Peyer's patch (tissue), 4 donors: ENCODE measurements at regions not wholly inside any gene's neighbourhood (a gene's known extent, or its start where the extent isn't known, plus 50 kb on each side); places are given as distances from the start of the nearest gene placed in this dataset.
"Not testable (repeated sequence)": the region's sequence is repeated elsewhere in the genome, so short reads cannot be mapped to it uniquely, and the experiment has no call there.

Source experiments
- DNase-seq, 3 donors: peaks; one replicate each; pipeline ENCODE4 v3.0.0-alpha.2; 2017 to 2019
- H3K27ac ChIP-seq, 4 donors: fragments of 200-600 bp; sonication (generic); one replicate each; pipeline ENCODE4 v1.5.1; 2016 to 2019
- H3K27me3 ChIP-seq, 2 donors: fragments of 200-600 bp; sonication (generic); one replicate each; pipeline ENCODE4 v1.5.1; 2019
- H3K36me3 ChIP-seq, 3 donors: fragments of 200-600 bp; sonication (generic); one replicate each; pipeline ENCODE4 v1.5.1; 2016 to 2019
- H3K4me1 ChIP-seq, 4 donors: fragments of 200-600 bp; sonication (generic); one replicate each; pipeline ENCODE4 v1.5.1; 2016 to 2019
- H3K4me3 ChIP-seq, 4 donors: fragments of 200-600 bp; sonication (generic); 1 replicate in 3 of 4; 2 replicates in 1 of 4; pipeline ENCODE4 v1.5.1; 2016 to 2019; ENCODE audit warnings: mild to moderate bottlenecking in 1 of 4
- H3K9me3 ChIP-seq, 4 donors: fragments of 200-600 bp; sonication (generic); one replicate each; pipeline ENCODE4 v1.5.1; 2016 to 2019; ENCODE audit warnings: mild to moderate bottlenecking in 1 of 4
- TF ChIP-seq, protein P1 (sequence below), 6 experiments: fragments of 450-650 bp in 4 of 6; fragments of 200-600 bp in 2 of 6; sonication (generic) in 1 of 6; IDR thresholded peaks; one replicate each; pipeline ENCODE4 v1.5.1; 2017 to 2019; ENCODE audit warnings: antibody characterized with exemption in 6 of 6, mild to moderate bottlenecking in 3 of 6, moderate library complexity in 1 of 6

DNA sequence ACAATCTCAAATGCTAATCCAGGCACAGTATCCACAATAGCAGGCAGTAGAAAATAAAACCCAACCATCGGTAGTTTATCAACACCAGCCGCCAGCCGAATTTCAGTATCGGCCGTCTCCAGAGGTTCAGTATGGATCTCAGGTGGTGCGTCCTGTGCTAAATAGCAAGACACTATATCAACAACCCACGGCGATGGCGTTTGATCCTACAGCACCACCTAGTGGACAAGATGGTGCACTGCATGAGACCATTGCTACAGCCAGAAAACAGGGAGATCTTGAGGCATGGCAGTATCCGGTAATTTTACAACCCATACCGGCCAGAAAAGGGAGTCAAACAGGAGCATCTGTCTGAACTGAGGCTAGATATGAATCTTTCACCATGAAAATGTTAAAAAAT, 112.0 kb upstream of the FRG2C start:
- not testable (repeated sequence) for H3K36me3 ChIP-seq, H3K27me3 ChIP-seq, H3K9me3 ChIP-seq, H3K27ac ChIP-seq, DNase-seq, H3K4me1 ChIP-seq, H3K4me3 ChIP-seq
- TF ChIP-seq, protein P1, sequence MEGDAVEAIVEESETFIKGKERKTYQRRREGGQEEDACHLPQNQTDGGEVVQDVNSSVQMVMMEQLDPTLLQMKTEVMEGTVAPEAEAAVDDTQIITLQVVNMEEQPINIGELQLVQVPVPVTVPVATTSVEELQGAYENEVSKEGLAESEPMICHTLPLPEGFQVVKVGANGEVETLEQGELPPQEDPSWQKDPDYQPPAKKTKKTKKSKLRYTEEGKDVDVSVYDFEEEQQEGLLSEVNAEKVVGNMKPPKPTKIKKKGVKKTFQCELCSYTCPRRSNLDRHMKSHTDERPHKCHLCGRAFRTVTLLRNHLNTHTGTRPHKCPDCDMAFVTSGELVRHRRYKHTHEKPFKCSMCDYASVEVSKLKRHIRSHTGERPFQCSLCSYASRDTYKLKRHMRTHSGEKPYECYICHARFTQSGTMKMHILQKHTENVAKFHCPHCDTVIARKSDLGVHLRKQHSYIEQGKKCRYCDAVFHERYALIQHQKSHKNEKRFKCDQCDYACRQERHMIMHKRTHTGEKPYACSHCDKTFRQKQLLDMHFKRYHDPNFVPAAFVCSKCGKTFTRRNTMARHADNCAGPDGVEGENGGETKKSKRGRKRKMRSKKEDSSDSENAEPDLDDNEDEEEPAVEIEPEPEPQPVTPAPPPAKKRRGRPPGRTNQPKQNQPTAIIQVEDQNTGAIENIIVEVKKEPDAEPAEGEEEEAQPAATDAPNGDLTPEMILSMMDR (IDR thresholded peaks at IDR 0.05), result peak in 2 of 6 experiments; percentile 47 to 69

DNA sequence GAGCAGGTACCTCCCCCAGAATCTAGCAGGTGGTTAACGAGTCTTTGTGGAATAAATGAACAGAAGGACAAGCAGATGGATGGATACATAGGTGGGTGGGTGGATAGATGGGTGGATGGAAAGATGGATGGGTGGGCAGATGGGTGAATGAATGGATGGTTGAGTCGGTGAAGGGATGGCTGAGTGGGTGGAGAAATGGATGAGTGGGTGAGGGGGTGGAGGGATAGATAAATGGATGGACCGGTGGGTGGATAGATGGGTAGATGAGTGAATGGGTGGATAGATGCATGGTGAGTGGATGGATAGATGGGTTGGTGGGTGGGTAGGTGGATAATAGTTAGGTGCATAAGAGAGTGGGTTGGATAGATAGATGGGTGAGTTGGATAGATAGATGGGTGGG, 99.7 kb upstream of the FRG2C start:
- H3K4me1 ChIP-seq, DNase-seq, H3K9me3 ChIP-seq, H3K36me3 ChIP-seq, H3K27me3 ChIP-seq, H3K27ac ChIP-seq, H3K4me3 ChIP-seq: not testable (repeated sequence)

DNA sequence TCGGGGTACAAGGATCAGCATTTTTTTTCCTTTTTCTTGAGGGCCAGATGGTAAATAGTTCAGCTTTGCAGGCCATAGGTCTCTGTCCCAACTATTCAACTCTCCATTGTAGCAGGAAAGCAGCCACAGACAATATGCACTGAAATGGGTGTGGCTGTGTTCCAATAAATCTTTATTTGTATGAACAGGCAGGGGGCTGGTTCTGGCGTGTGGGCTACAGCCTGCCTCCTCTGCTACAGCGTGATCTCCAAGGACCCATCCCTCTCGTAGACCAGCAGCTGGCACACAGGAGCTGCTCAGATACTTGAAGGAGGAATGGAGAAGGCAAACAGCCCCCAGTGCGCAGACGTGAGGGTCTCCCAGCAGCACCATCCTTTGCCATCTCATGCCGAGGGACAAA, 91.8 kb upstream of the FRG2C start:
- not testable (repeated sequence) for H3K4me3 ChIP-seq, H3K27me3 ChIP-seq, H3K36me3 ChIP-seq, H3K4me1 ChIP-seq, H3K9me3 ChIP-seq, DNase-seq, H3K27ac ChIP-seq

DNA sequence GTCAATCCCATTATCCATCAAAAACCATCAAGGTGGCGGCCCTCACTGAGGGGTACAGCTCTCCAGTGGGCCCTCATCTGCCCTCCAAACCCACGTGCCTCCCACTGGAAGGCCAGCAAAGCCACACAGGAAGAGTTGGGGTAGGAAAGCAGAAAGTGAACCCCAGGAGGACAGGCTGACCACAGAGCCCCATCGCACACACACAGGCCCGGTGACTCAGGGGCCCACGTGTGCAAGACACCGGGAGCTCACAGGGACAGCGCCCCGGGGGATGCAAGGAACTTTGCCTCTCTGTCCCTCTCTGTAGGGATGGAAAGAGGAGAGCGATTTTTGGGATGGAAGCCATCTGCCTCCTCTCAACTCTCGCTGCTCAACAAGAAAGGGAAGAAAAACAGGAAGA, 85.0 kb upstream of the FRG2C start:
- H3K36me3 ChIP-seq, H3K27ac ChIP-seq, H3K4me3 ChIP-seq, H3K27me3 ChIP-seq, DNase-seq, H3K9me3 ChIP-seq: not testable (repeated sequence)
- H3K4me1 ChIP-seq, result peaks cover 0 to 11% (median 3%) of the 10 kb centered on the region in 4 donors

GRCh38 chr3:75579536-75579935, 84.6 kb upstream of the FRG2C start:
- H3K4me3 ChIP-seq, result peak overlapping the region in 3 of 4 donors; percentile 38 to 61 (median 59)
- H3K9me3 ChIP-seq, H3K36me3 ChIP-seq, H3K27ac ChIP-seq, DNase-seq, H3K27me3 ChIP-seq: not testable (repeated sequence)
- peaks cover 0 to 11% (median 3%) of the 10 kb centered on the region in 4 donors for H3K4me1 ChIP-seq

DNA sequence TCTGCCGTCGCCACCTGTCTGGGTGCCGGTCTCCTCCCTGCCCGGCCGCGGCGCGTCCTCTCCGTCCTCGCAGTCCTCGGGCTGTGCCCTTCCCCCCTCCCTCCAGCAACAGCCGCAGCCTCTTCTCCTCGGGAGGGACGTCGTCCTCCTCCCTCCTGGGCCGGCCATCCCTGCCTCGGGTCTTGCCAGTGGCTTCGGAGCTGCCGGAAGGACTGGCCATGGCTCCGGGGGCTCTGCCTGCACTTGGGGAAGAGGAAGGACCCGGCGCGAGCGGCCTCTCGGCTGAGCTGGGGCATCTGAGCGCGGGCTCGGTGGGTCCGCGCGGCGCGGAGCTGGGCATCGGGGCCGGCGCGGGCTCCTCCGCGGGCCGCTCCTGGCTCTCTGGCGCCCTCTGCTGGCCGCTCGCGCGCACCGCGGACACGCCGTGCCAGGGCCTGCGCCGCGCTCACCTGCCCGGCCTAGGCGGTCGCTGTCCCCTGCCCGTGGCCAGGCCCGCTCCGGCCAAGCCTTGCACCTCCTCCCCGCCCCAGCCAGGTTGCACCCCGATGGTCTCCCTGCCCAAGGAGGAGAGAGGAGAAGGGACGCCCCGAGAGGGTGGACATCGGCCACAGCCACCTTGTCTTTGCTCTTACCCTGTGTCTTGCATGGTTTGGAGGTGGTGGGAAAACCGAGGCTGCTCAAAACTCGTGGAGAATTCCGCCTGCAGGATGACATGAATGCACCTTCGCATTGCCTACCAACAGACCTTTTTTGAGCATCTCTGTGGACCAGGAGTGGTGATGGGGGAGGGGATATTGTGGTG, 83.9 kb upstream of the FRG2C start:
- not testable (repeated sequence) for H3K9me3 ChIP-seq, H3K27ac ChIP-seq, H3K27me3 ChIP-seq, H3K36me3 ChIP-seq
- TF ChIP-seq, protein P1 (IDR thresholded peaks at IDR 0.05), result peak in 5 of 6 experiments; percentile 6 to 80 (median 60)
- Histone ChIP-seq H3K4me3 (peak overlapping the region in 3 of 4 donors; percentile 38 to 61 (median 59)), H3K4me1 (peaks cover 0 to 11% (median 3%) of the 10 kb centered on the region in 4 donors)
- DNase-seq, result peak in 2 of 3 donors; percentile 59 to 60

DNA sequence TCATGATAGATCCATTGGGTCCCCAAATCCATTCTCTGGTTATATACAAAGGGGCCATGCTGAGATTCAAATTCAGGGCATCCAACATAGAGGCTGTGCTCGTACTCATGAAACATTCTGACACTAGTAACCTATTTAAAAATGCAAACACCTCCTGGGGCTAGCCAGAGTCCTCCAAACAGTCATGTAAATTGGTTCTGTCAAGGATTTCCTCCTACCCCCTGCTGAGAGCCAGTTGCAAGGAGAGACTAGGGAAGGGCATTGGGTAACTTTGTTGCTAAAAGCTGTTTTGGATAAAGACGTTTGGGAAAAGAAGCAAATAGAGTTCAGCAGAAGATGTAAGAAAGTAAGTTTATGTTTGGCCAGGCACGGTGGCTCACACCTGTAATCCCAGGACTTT, 81.6 kb upstream of the FRG2C start:
- H3K27me3 ChIP-seq, H3K36me3 ChIP-seq, H3K4me3 ChIP-seq, H3K9me3 ChIP-seq, H3K27ac ChIP-seq, DNase-seq: not testable (repeated sequence)
- H3K4me1 ChIP-seq, result peaks cover 0 to 11% (median 3%) of the 10 kb centered on the region in 4 donors

DNA sequence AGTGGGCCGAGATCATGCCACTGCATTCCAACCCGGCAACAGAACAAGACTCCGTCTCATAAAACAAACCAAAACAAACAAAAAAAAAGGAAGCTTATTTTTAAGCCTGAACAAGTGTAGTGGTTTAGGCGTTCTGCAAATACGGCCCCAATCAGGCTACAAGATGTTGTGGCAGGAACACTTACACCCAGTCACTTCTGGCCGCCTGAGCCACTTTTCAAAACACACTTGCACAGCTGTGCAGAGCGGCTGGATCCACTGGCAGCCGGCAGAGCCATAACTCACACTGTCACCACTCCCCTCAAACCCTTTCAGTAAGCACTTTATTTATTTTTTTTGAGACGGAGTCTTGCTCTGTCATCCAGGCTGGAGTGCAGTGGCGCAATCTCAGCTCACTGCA, 81.0 kb upstream of the FRG2C start:
- not testable (repeated sequence) for H3K36me3 ChIP-seq, DNase-seq, H3K4me3 ChIP-seq, H3K27me3 ChIP-seq, H3K9me3 ChIP-seq, H3K27ac ChIP-seq
- peaks cover 0 to 11% (median 3%) of the 10 kb centered on the region in 4 donors for H3K4me1 ChIP-seq

GRCh38 chr3:75587695-75588094, 76.4 kb upstream of the FRG2C start:
- H3K9me3 ChIP-seq, DNase-seq, H3K27me3 ChIP-seq, H3K4me1 ChIP-seq, H3K27ac ChIP-seq, H3K4me3 ChIP-seq, H3K36me3 ChIP-seq: not testable (repeated sequence)

DNA sequence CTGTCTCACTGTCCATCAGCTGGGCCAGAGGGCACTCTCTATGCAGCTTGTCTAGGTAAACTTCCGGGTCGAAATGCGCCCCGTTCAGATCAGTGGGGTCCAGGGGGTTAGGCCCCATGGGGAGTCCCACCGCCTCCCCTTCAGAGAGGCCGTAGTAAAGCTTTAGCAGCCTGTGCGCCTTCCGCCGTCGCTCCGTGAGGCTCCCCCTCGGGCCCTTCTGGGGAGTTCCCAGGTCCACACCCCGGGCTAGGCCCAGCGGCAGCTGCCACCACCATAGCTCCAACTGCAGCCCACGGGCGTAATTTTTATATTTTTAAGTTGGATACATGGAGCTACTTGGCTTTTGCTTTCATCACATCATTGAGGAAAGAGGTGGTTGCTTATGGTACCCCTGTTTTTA, 73.7 kb upstream of the FRG2C start:
- not testable (repeated sequence) for H3K4me3 ChIP-seq, DNase-seq, H3K9me3 ChIP-seq, H3K27me3 ChIP-seq, H3K4me1 ChIP-seq, H3K27ac ChIP-seq, H3K36me3 ChIP-seq

GRCh38 chr3:75604286-75604934, 59.7 kb upstream of the FRG2C start:
- not testable (repeated sequence) for H3K4me3 ChIP-seq, DNase-seq, H3K36me3 ChIP-seq, H3K9me3 ChIP-seq, H3K27me3 ChIP-seq, H3K27ac ChIP-seq, H3K4me1 ChIP-seq

- H3K9me3 ChIP-seq, H3K4me3 ChIP-seq, DNase-seq, H3K27me3 ChIP-seq, H3K4me1 ChIP-seq, H3K27ac ChIP-seq, H3K36me3 ChIP-seq: not testable (repeated sequence)
These were observed 56.1 kb upstream of the FRG2C start for GRCh38 chr3:75607996-75608395.

GRCh38 chr3:75609598-75609997, 54.5 kb upstream of the FRG2C start:
- H3K27me3 ChIP-seq, H3K4me3 ChIP-seq, H3K4me1 ChIP-seq, DNase-seq, H3K9me3 ChIP-seq, H3K36me3 ChIP-seq, H3K27ac ChIP-seq: not testable (repeated sequence)
